GM23248 (cell line): ENCODE measurements at regions not wholly inside any gene's neighbourhood (a gene's known extent, or its start where the extent isn't known, plus 50 kb on each side); places are given as distances from the start of the nearest gene placed in this dataset.

ENCODE experiments used
- DNase-seq: peaks from one replicate; pipeline ENCODE4 v3.0.0-alpha.2; 2015
- H2AFZ ChIP-seq: fragments of 200-600 bp; sonication (generic); 2 replicates; pipeline ENCODE4 v1.6.1; 2016; ENCODE audit warnings: antibody characterized with exemption
- H3F3A ChIP-seq: fragments of 200-600 bp; sonication (generic); 2 replicates; pipeline ENCODE4 v1.6.1; 2016; ENCODE audit warnings: mild to moderate bottlenecking, antibody characterized with exemption, mixed run types; ENCODE audit not compliant: insufficient read depth
- H3K27ac ChIP-seq: fragments of 200-600 bp; sonication (generic); 2 replicates; pipeline ENCODE4 v1.5.1; 2016; ENCODE audit warnings: mild to moderate bottlenecking
- H3K27me3 ChIP-seq: fragments of 200-600 bp; sonication (generic); replicated peaks from 2 replicates; pipeline ENCODE4 v1.6.1; 2016; ENCODE audit warnings: mild to moderate bottlenecking; ENCODE audit not compliant: insufficient read depth
- H3K36me3 ChIP-seq: fragments of 200-600 bp; sonication (generic); 2 replicates; pipeline ENCODE4 v1.6.1; 2016; ENCODE audit warnings: low read depth, mild to moderate bottlenecking
- H3K4me1 ChIP-seq: fragments of 200-600 bp; sonication (generic); 2 replicates; pipeline ENCODE4 v1.6.1; 2016; ENCODE audit warnings: mild to moderate bottlenecking; ENCODE audit not compliant: insufficient read depth
- H3K4me2 ChIP-seq: fragments of 200-600 bp; sonication (generic); one replicate; pipeline ENCODE4 v1.6.1; 2016; ENCODE audit warnings: mild to moderate bottlenecking; ENCODE audit not compliant: unreplicated experiment
- H3K4me3 ChIP-seq: fragments of 200-600 bp; sonication (generic); 2 replicates; pipeline ENCODE4 v1.5.1; 2016; ENCODE audit warnings: mild to moderate bottlenecking
- H3K79me2 ChIP-seq: fragments of 200-600 bp; sonication (generic); 2 replicates; pipeline ENCODE4 v1.6.1; 2016; ENCODE audit warnings: mild to moderate bottlenecking; ENCODE audit not compliant: insufficient read depth
- H3K9ac ChIP-seq: fragments of 200-600 bp; sonication (generic); 2 replicates; pipeline ENCODE4 v1.6.1; 2016; ENCODE audit warnings: mild to moderate bottlenecking
- H3K9me2 ChIP-seq: fragments of 200-600 bp; sonication (generic); 2 replicates; pipeline ENCODE4 v1.6.1; 2016; ENCODE audit warnings: mixed run types, mild to moderate bottlenecking, moderate library complexity; ENCODE audit not compliant: insufficient read depth
- H3K9me3 ChIP-seq: fragments of 200-600 bp; sonication (generic); one replicate; pipeline ENCODE4 v1.6.1; 2017; ENCODE audit warnings: low read depth
- H4K20me1 ChIP-seq: fragments of 200-600 bp; sonication (generic); 2 replicates; pipeline ENCODE4 v1.6.0; 2016; ENCODE audit not compliant: insufficient read depth
- EZH2 ChIP-seq: fragments of 200-600 bp; sonication (generic); IDR thresholded peaks from 2 replicates; pipeline ENCODE4 v1.6.1; 2018; ENCODE audit warnings: antibody characterized with exemption, mild to moderate bottlenecking; ENCODE audit not compliant: insufficient read depth, poor library complexity, severe bottlenecking
- EZH2phosphoT487 ChIP-seq: fragments of 200-600 bp; sonication (generic); IDR thresholded peaks from 2 replicates; pipeline ENCODE4 v1.6.1; 2018; ENCODE audit warnings: antibody characterized with exemption, moderate library complexity, mild to moderate bottlenecking, low read depth; ENCODE audit not compliant: insufficient read depth
- WGBS, 2 experiments: methylation state at CpG; one replicate each; pipeline ENCODE4 v1.1.6; 2015 to 2017; ENCODE audit warnings: low lambda C conversion rate in 2 of 2, low coverage in 1 of 2; ENCODE audit errors: missing lambda C conversion rate in 2 of 2; 5-methylcytosine and 5-hydroxymethylcytosine counted together
- in situ Hi-C: fragments of 300-500 bp; cut with MboI; formaldehyde crosslinking; loops from 2 replicates; pipeline ENCODE4 v1.15.0; 2020

- Histone ChIP-seq H3K27me3 (peaks cover 5% of the 10 kb centered on the region; the same call in 1 of the 2 replicates), H3K9me3 (no peaks in the 10 kb centered on the region), H3K79me2 (no peaks in the 10 kb centered on the region), H4K20me1 (no peaks in the 10 kb centered on the region), H3F3A (no peaks in the 10 kb centered on the region), H2AFZ (no peak overlapping the region), H3K9ac (no peak overlapping the region), H3K9me2 (no peaks in the 10 kb centered on the region), H3K4me1 (no peaks in the 10 kb centered on the region), H3K4me3 (no peak overlapping the region), H3K27ac (no peak overlapping the region), H3K4me2 (no peak overlapping the region), H3K36me3 (no peaks in the 10 kb centered on the region)
- 0 to 7% methylated on average over 1 of the region's 1 CpG for WGBS, 2 experiments
- no peak for DNase-seq
- TF ChIP-seq EZH2 (no peak), EZH2phosphoT487 (no peak)
- in situ Hi-C loops: no loop called here
Observed at GRCh38 chr11:71383461-71383860, 64.7 kb downstream of the DHCR7 start.

- Histone ChIP-seq H3K27ac (no peak overlapping the region), H3K4me3 (no peak overlapping the region), H3F3A (no peaks in the 10 kb centered on the region), H4K20me1 (no peaks in the 10 kb centered on the region), H3K27me3 (peaks cover 15% of the 10 kb centered on the region; the same call in 1 of the 2 replicates), H3K9ac (no peak overlapping the region), H3K9me2 (no peaks in the 10 kb centered on the region), H3K4me2 (no peak overlapping the region), H3K9me3 (no peaks in the 10 kb centered on the region), H3K36me3 (no peaks in the 10 kb centered on the region), H2AFZ (no peak overlapping the region), H3K4me1 (no peaks in the 10 kb centered on the region), H3K79me2 (no peaks in the 10 kb centered on the region)
- 55 to 58% methylated on average over 5 of the region's 5 CpGs for WGBS, 2 experiments
- TF ChIP-seq EZH2 (no peak), EZH2phosphoT487 (no peak)
- no peak for DNase-seq
- in situ Hi-C loops: no loop called here
Observed at GRCh38 chr11:71381781-71382505, 66.2 kb downstream of the DHCR7 start.

- WGBS, 2 experiments: 10% methylated on average over 2 of the region's 2 CpGs
- in situ Hi-C loops: no loop called here
Observed at GRCh38 chr11:71379701-71380100, 68.5 kb downstream of the DHCR7 start.

GRCh38 chr11:71373791-71374454, 74.3 kb downstream of the DHCR7 start:
- DNase-seq: no peak
- no peaks in the 10 kb centered on the region for H3K9me2 ChIP-seq
- no peak overlapping the region for H3K9ac ChIP-seq
- WGBS, 2 experiments: 6 to 13% methylated on average over 7 of the region's 7 CpGs
- in situ Hi-C loops: no loop called here
- TF ChIP-seq EZH2phosphoT487 (no peak), EZH2 (no peak)
- no peaks in the 10 kb centered on the region for H3F3A ChIP-seq
- H3K9me3 ChIP-seq: no peaks in the 10 kb centered on the region
- no peaks in the 10 kb centered on the region for H3K36me3 ChIP-seq
- no peak overlapping the region for H2AFZ ChIP-seq
- peaks cover 28% of the 10 kb centered on the region for H3K27me3 ChIP-seq
- no peak overlapping the region for H3K27ac ChIP-seq
- H3K4me2 ChIP-seq: no peak overlapping the region
- no peaks in the 10 kb centered on the region for H4K20me1 ChIP-seq
- no peak overlapping the region for H3K4me3 ChIP-seq
- no peaks in the 10 kb centered on the region for H3K4me1 ChIP-seq
- no peaks in the 10 kb centered on the region for H3K79me2 ChIP-seq

More at GRCh38 chr11:71379701-71380100, 68.5 kb downstream of the DHCR7 start:
- TF ChIP-seq EZH2 (no peak), EZH2phosphoT487 (no peak)
- Histone ChIP-seq H3K9me2 (no peaks in the 10 kb centered on the region), H4K20me1 (no peaks in the 10 kb centered on the region), H3K27ac (no peak overlapping the region), H2AFZ (no peak overlapping the region), H3K9ac (no peak overlapping the region), H3K4me3 (no peak overlapping the region), H3K36me3 (no peaks in the 10 kb centered on the region), H3K4me2 (no peak overlapping the region), H3K27me3 (peaks cover 18% of the 10 kb centered on the region), H3F3A (no peaks in the 10 kb centered on the region), H3K4me1 (no peaks in the 10 kb centered on the region), H3K79me2 (no peaks in the 10 kb centered on the region), H3K9me3 (no peaks in the 10 kb centered on the region)
- no peak for DNase-seq
